GM19035 (cell line): ENCODE measurements at regions not wholly inside any gene's neighbourhood (a gene's known extent, or its start where the extent isn't known, plus 50 kb on each side); places are given as distances from the start of the nearest gene placed in this dataset.

ENCODE experiments used
- ATAC-seq: cut with Tn5 transposase; IDR thresholded peaks from one replicate; pipeline ENCODE4 v1.9.1; 2021; ENCODE audit not compliant: unreplicated experiment

GRCh38 chr1:239725371-239725770 lies 339.0 kb downstream of the CHRM3 start:
- ATAC-seq = no peak

- ATAC-seq = no peak
Measured at GRCh38 chr1:239725933-239726332, 339.6 kb downstream of the CHRM3 start.

GRCh38 chr1:239730378-239730777 lies 344.0 kb downstream of the CHRM3 start:
- ATAC-seq = no peak

GRCh38 chr1:239731082-239731748 lies 344.8 kb downstream of the CHRM3 start:
- ATAC-seq = no peak

- ATAC-seq = no peak
Measured at GRCh38 chr1:239732770-239733169, 346.4 kb downstream of the CHRM3 start.

- no peak for ATAC-seq
Measured at GRCh38 chr1:239733995-239734394, 347.6 kb downstream of the CHRM3 start.

GRCh38 chr1:239735111-239735510 lies 348.7 kb downstream of the CHRM3 start:
- no peak for ATAC-seq

GRCh38 chr1:239736479-239736878 lies 350.1 kb downstream of the CHRM3 start:
- no peak for ATAC-seq

GRCh38 chr1:239739375-239739774 lies 352.3 kb upstream of the FMN2 start:
- ATAC-seq = no peak

- ATAC-seq = no peak
Measured at GRCh38 chr1:239739919-239740318, 351.8 kb upstream of the FMN2 start.

GRCh38 chr1:239742416-239743109 lies 349.1 kb upstream of the FMN2 start:
- ATAC-seq = no peak

- no peak for ATAC-seq
Measured at GRCh38 chr1:239744851-239745250, 346.8 kb upstream of the FMN2 start.

- no peak for ATAC-seq
Measured at GRCh38 chr1:239755107-239755912, 336.4 kb upstream of the FMN2 start.

GRCh38 chr1:239757716-239758115 lies 334.0 kb upstream of the FMN2 start:
- no peak for ATAC-seq

- ATAC-seq = no peak
Measured at GRCh38 chr1:239758756-239759155, 332.9 kb upstream of the FMN2 start.

- ATAC-seq = no peak
Measured at GRCh38 chr1:239761509-239761908, 330.2 kb upstream of the FMN2 start.

- ATAC-seq = no peak
Measured at GRCh38 chr1:239763850-239764249, 327.8 kb upstream of the FMN2 start.

GRCh38 chr1:239764546-239764945 lies 327.1 kb upstream of the FMN2 start:
- ATAC-seq = no peak

GRCh38 chr1:239765163-239765562 lies 326.5 kb upstream of the FMN2 start:
- ATAC-seq = no peak

GRCh38 chr1:239771550-239771949 lies 320.1 kb upstream of the FMN2 start:
- ATAC-seq = no peak

GRCh38 chr1:239772446-239772845 lies 319.2 kb upstream of the FMN2 start:
- no peak for ATAC-seq

- ATAC-seq = no peak
Measured at GRCh38 chr1:239775466-239775865, 316.2 kb upstream of the FMN2 start.
